Transverse colon (tissue), 4 donors: ENCODE measurements at regions not wholly inside any gene's neighbourhood (a gene's known extent, or its start where the extent isn't known, plus 50 kb on each side); places are given as distances from the start of the nearest gene placed in this dataset.
"Not testable (repeated sequence)": the region's sequence is repeated elsewhere in the genome, so short reads cannot be mapped to it uniquely, and the experiment has no call there.

ENCODE experiments used
- DNase-seq: peaks from one replicate; pipeline ENCODE4 v3.0.0-alpha.2; 2019
- H3K27ac ChIP-seq, 4 donors: fragments of 200-600 bp; sonication (generic); 2 replicates each; pipeline ENCODE4 v1.5.1; 2016 to 2018; ENCODE audit warnings: inconsistent platforms in 4 of 4
- H3K27me3 ChIP-seq: fragments of 200-600 bp; sonication (generic); 2 replicates; pipeline ENCODE4 v1.5.1; 2017; ENCODE audit warnings: inconsistent platforms
- H3K36me3 ChIP-seq, 4 donors: fragments of 200-600 bp; sonication (generic); 2 replicates each; pipeline ENCODE4 v1.5.1; 2017 to 2019; ENCODE audit warnings: inconsistent platforms in 4 of 4
- H3K4me1 ChIP-seq, 4 donors: fragments of 200-600 bp; sonication (generic); 2 replicates each; pipeline ENCODE4 v1.5.1; 2017 to 2020; ENCODE audit warnings: inconsistent platforms in 4 of 4
- H3K4me3 ChIP-seq, 4 donors: fragments of 200-600 bp; sonication (generic); 1 replicate in 1 of 4; 2 replicates in 3 of 4; pipeline versions ENCODE4 v1.5.1 to v1.6.1; 2017 to 2019; ENCODE audit warnings: inconsistent platforms in 4 of 4
- H3K9me3 ChIP-seq, 2 donors: fragments of 200-600 bp; sonication (generic); 2 replicates each; pipeline ENCODE4 v1.5.1; 2017 to 2019; ENCODE audit warnings: inconsistent platforms in 2 of 2
- CTCF ChIP-seq, 5 experiments: fragments of 200-600 bp in 3 of 5; fragments of 450-650 bp in 2 of 5; sonication (generic) in 3 of 5; IDR thresholded peaks; 1 replicate in 2 of 5; 2 replicates in 3 of 5; pipeline ENCODE4 v1.5.1; 2016 to 2017; ENCODE audit warnings: antibody characterized with exemption in 5 of 5, inconsistent platforms in 3 of 5, mild to moderate bottlenecking in 2 of 5, moderate library complexity in 1 of 5
- EP300 ChIP-seq: sonication (generic); formaldehyde crosslinking; IDR thresholded peaks from one replicate; pipeline ENCODE4 v1.6.1; 2017; ENCODE audit warnings: antibody characterized with exemption, low read depth
- POLR2A ChIP-seq: fragments of 450-650 bp; IDR thresholded peaks from one replicate; pipeline ENCODE4 v1.6.1; 2016; ENCODE audit warnings: antibody characterized with exemption, mild to moderate bottlenecking, moderate library complexity
- POLR2AphosphoS5 ChIP-seq, 3 donors: sonication (generic); formaldehyde crosslinking; IDR thresholded peaks; one replicate each; pipeline ENCODE4 v1.6.1; 2016; ENCODE audit warnings: antibody characterized with exemption in 3 of 3
- WGBS, 2 donors: methylation state at CpG; one replicate each; pipeline ENCODE4 v1.1.5; 2018; ENCODE audit warnings: low coverage in 1 of 2; 5-methylcytosine and 5-hydroxymethylcytosine counted together
- in situ Hi-C, 4 donors: fragments of 200-750 bp; cut with MboI; loops; one replicate each; pipeline versions ENCODE4 v1.15.0 to v1.15.1; 2017; ENCODE audit warnings: low sequenced_read_pairs in 3 of 4, low pct_ligation_motif_present in 1 of 4, low pct_unique_long_range_greater_than_20kb in 1 of 4
- intact Hi-C: fragments of 100-400 bp; cut with DNase I; formaldehyde crosslinking; loops from one replicate; pipeline ENCODE4 v1.15.1; 2023; ENCODE audit warnings: low total_unique reads

- Histone ChIP-seq H3K27ac (no peak overlapping the region), H3K4me1 (no peaks in the 10 kb centered on the region), H3K36me3 (no peaks in the 10 kb centered on the region), H3K27me3 (no peaks in the 10 kb centered on the region), H3K4me3 (no peak overlapping the region), H3K9me3 (no peaks in the 10 kb centered on the region)
- in situ Hi-C loops, result no loop called here
- TF ChIP-seq POLR2A (no peak), POLR2AphosphoS5 (IDR thresholded peaks at IDR 0.05) (no peak), CTCF (IDR thresholded peaks at IDR 0.05) (no peak), EP300 (no peak)
- no peak for DNase-seq
- 41% methylated on average over 1 of the region's 1 CpG; no CpG with 5 or more reads in 1 of the 2 donors for WGBS, 2 donors
- intact Hi-C loops, result no loop called here
These were observed 740.7 kb upstream of the CA10 start for GRCh38 chr17:52899235-52899634.

DNA sequence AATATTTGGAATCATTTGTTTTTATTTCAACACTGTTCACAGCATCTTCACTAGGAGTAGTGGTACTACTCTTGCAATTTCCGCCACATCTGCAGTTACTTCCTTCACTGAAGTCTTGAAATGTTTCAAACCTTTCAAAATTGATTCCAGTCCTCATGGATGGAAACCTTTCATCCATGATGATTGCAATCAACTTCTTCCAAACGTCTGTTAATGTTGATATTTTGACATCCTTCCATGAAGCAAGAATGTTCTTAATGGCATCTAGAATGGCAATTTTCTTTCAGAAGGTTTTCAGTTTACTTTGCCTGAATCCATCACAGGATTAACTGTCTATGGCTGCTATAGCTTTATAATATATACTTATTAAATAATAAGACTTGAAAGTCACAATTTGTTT is 736.8 kb upstream of the CA10 start:
- TF ChIP-seq POLR2AphosphoS5 (IDR thresholded peaks at IDR 0.05) (no peak), POLR2A (no peak), CTCF (IDR thresholded peaks at IDR 0.05) (no peak), EP300 (no peak)
- H3K27ac ChIP-seq, result no peak overlapping the region
- intact Hi-C loops, result no loop called here
- H3K36me3 ChIP-seq, result no peaks in the 10 kb centered on the region
- WGBS, 2 donors, result 41 to 47% methylated on average over 2 of the region's 2 CpGs
- in situ Hi-C loops, result no loop called here
- H3K4me3 ChIP-seq, result no peak overlapping the region
- H3K4me1 ChIP-seq, result no peaks in the 10 kb centered on the region
- H3K9me3 ChIP-seq, result no peaks in the 10 kb centered on the region
- no peaks in the 10 kb centered on the region for H3K27me3 ChIP-seq
- no peak for DNase-seq

DNA sequence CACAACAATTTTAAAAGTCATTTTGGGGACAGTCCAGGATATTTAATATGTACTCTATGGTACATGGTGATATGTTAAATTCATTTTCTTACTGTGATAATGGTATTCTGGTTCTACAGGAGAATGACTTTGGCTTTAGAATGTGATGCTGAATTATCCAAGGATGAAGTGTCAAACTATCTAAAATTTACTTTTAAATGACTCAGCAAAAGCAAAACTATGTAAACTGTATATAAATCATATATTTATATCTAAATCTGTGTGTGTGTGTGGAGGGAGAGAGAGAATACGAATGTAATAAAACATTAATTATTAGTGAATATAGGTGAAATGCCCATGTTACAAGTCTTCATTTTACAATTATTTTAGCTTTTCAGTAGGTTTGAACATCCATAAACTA is 733.8 kb upstream of the CA10 start:
- no peaks in the 10 kb centered on the region for H3K9me3 ChIP-seq
- DNase-seq, result no peak
- in situ Hi-C loops (no loop called here), intact Hi-C loops (no loop called here)
- no peaks in the 10 kb centered on the region for H3K27me3 ChIP-seq
- no peak for TF ChIP-seq EP300
- no peak for TF ChIP-seq POLR2A
- TF ChIP-seq POLR2AphosphoS5 (IDR thresholded peaks at IDR 0.05), result no peak
- no peak for TF ChIP-seq CTCF (IDR thresholded peaks at IDR 0.05)
- H3K4me3 ChIP-seq, result no peak overlapping the region
- no peaks in the 10 kb centered on the region for H3K36me3 ChIP-seq
- no peaks in the 10 kb centered on the region for H3K4me1 ChIP-seq
- H3K27ac ChIP-seq, result no peak overlapping the region
- WGBS, 2 donors, result 86 to 100% methylated on average over 1 of the region's 1 CpG

- no peak for TF ChIP-seq EP300
- TF ChIP-seq POLR2A, result no peak
- TF ChIP-seq POLR2AphosphoS5 (IDR thresholded peaks at IDR 0.05), result no peak
- no peak for TF ChIP-seq CTCF (IDR thresholded peaks at IDR 0.05)
- in situ Hi-C loops (no loop called here), intact Hi-C loops (no loop called here)
- Histone ChIP-seq H3K9me3 (no peaks in the 10 kb centered on the region), H3K27ac (no peak overlapping the region), H3K27me3 (no peaks in the 10 kb centered on the region), H3K36me3 (no peaks in the 10 kb centered on the region), H3K4me1 (no peaks in the 10 kb centered on the region), H3K4me3 (no peak overlapping the region)
- DNase-seq, result no peak
- whole genome bisulfite sequencing, 2 donors, result 88 to 91% methylated on average over 3 to 4 of the region's 4 CpGs
These were observed 727.4 kb upstream of the CA10 start for GRCh38 chr17:52885882-52886281.

GRCh38 chr17:52883907-52884491 is 725.5 kb upstream of the CA10 start:
- H3K4me1 ChIP-seq, DNase-seq, H3K36me3 ChIP-seq, H3K4me3 ChIP-seq, H3K27ac ChIP-seq, H3K27me3 ChIP-seq, H3K9me3 ChIP-seq, intact Hi-C loops, in situ Hi-C loops: not testable (repeated sequence)
- 29 to 76% methylated on average over 4 to 27 of the region's 43 CpGs for WGBS, 2 donors

GRCh38 chr17:52846767-52847166 is 688.3 kb upstream of the CA10 start:
- H3K4me1 ChIP-seq, H3K27me3 ChIP-seq, intact Hi-C loops, DNase-seq, H3K36me3 ChIP-seq, H3K27ac ChIP-seq, H3K9me3 ChIP-seq, H3K4me3 ChIP-seq: not testable (repeated sequence)
- WGBS, 2 donors, result 81 to 93% methylated on average over 2 to 3 of the region's 3 CpGs
- in situ Hi-C loops, result loop anchor here in 1 of 4 donors (25.0 kb wide), 1 partner anchor 209 kb away; no protein-coding TSS in a partner anchor
